ENCODE measurements at regions not wholly inside any gene's neighbourhood (a gene's known extent, or its start where the extent isn't known, plus 50 kb on each side); places are given as distances from the start of the nearest gene placed in this dataset.

DNA sequence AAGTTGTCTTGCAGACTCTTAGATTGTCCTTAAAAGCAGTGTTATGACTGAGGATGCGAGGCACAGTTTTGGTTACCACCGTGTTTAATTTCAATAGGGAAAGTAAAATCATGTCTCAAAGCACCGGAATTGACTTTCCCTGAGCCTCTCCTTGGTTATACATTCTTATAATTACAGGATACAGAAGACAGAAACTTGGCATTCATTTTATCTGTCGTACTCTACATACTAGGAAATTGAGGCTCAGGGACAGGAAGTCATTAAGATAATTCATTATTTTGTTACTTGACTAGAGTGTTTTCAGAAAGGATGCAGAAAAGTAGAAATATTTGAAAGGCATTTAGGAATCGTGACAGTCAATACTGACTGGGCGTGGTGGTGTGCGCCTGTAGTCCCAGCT lies 54.0 kb upstream of the SPATA31D4 start:
- TF ChIP-seq EP300 (IDR thresholded peaks at IDR 0.05) (no peak), POLR2AphosphoS5 (IDR thresholded peaks at IDR 0.05) (no peak), POLR2A (IDR thresholded peaks at IDR 0.05) (no peak)
- TF ChIP-seq, protein P1, sequence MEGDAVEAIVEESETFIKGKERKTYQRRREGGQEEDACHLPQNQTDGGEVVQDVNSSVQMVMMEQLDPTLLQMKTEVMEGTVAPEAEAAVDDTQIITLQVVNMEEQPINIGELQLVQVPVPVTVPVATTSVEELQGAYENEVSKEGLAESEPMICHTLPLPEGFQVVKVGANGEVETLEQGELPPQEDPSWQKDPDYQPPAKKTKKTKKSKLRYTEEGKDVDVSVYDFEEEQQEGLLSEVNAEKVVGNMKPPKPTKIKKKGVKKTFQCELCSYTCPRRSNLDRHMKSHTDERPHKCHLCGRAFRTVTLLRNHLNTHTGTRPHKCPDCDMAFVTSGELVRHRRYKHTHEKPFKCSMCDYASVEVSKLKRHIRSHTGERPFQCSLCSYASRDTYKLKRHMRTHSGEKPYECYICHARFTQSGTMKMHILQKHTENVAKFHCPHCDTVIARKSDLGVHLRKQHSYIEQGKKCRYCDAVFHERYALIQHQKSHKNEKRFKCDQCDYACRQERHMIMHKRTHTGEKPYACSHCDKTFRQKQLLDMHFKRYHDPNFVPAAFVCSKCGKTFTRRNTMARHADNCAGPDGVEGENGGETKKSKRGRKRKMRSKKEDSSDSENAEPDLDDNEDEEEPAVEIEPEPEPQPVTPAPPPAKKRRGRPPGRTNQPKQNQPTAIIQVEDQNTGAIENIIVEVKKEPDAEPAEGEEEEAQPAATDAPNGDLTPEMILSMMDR (IDR thresholded peaks at IDR 0.05) = no peak
